ENCODE measurements at regions not wholly inside any gene's neighbourhood (a gene's known extent, or its start where the extent isn't known, plus 50 kb on each side); places are given as distances from the start of the nearest gene placed in this dataset.
A peak's percentile ranks its signal among the peaks of the same experiment; 100 is the strongest.
"Not testable (repeated sequence)": the region's sequence is repeated elsewhere in the genome, so short reads cannot be mapped to it uniquely, and the experiment has no call there.

GRCh38 chr5:166909040-166909439 lies 1382.4 kb upstream of the WWC1 start:
- H3K4me3 ChIP-seq, result no peak overlapping the region
- ATAC-seq (no peak), DNase-seq (no peak)
- H3K9me3 ChIP-seq, result no peaks in the 10 kb centered on the region
- no peak for TF ChIP-seq CTCF (IDR thresholded peaks at IDR 0.05)
- no peak overlapping the region for H3K27ac ChIP-seq
- no peaks in the 10 kb centered on the region for H3K27me3 ChIP-seq
- H3K36me3 ChIP-seq, result no peaks in the 10 kb centered on the region
- intact Hi-C loops (cut with DNase I), result no loop called here
- no peaks in the 10 kb centered on the region for H3K4me1 ChIP-seq

- Histone ChIP-seq H3K4me1 (no peaks in the 10 kb centered on the region), H3K36me3 (no peaks in the 10 kb centered on the region), H3K9me3 (no peaks in the 10 kb centered on the region), H3K27me3 (no peaks in the 10 kb centered on the region), H3K27ac (no peak overlapping the region), H3K4me3 (no peak overlapping the region)
- intact Hi-C loops (cut with DNase I), result no loop called here
- no peak for ATAC-seq
- DNase-seq, result no peak
- TF ChIP-seq CTCF (IDR thresholded peaks at IDR 0.05), result no peak
Measured at GRCh38 chr5:166909926-166910325, 1381.5 kb upstream of the WWC1 start.

- no peaks in the 10 kb centered on the region for H3K4me1 ChIP-seq
- intact Hi-C loops (cut with DNase I), result no loop called here
- H3K4me3 ChIP-seq, result no peak overlapping the region
- no peaks in the 10 kb centered on the region for H3K27me3 ChIP-seq
- no peak overlapping the region for H3K27ac ChIP-seq
- H3K36me3 ChIP-seq, result no peaks in the 10 kb centered on the region
- DNase-seq, result no peak
- TF ChIP-seq CTCF (IDR thresholded peaks at IDR 0.05), result no peak
- no peaks in the 10 kb centered on the region for H3K9me3 ChIP-seq
- no peak for ATAC-seq
Measured at GRCh38 chr5:166910995-166911394, 1380.5 kb upstream of the WWC1 start.

- no peak overlapping the region for H3K27ac ChIP-seq
- no peaks in the 10 kb centered on the region for H3K27me3 ChIP-seq
- no peaks in the 10 kb centered on the region for H3K9me3 ChIP-seq
- H3K4me1 ChIP-seq, result no peaks in the 10 kb centered on the region
- no peak overlapping the region for H3K4me3 ChIP-seq
- ATAC-seq (no peak), DNase-seq (no peak)
- TF ChIP-seq CTCF (IDR thresholded peaks at IDR 0.05), result no peak
- intact Hi-C loops (cut with DNase I), result no loop called here
- H3K36me3 ChIP-seq, result no peaks in the 10 kb centered on the region
Measured at GRCh38 chr5:166916021-166916420, 1375.4 kb upstream of the WWC1 start.

- ATAC-seq, result no peak
- Histone ChIP-seq H3K9me3 (no peaks in the 10 kb centered on the region), H3K36me3 (no peaks in the 10 kb centered on the region), H3K4me1 (no peaks in the 10 kb centered on the region), H3K27ac (no peak overlapping the region), H3K4me3 (no peak overlapping the region), H3K27me3 (no peaks in the 10 kb centered on the region)
- intact Hi-C loops (cut with DNase I), result no loop called here
- DNase-seq, result no peak
- TF ChIP-seq CTCF (IDR thresholded peaks at IDR 0.05), result no peak
Measured at GRCh38 chr5:166926138-166926537, 1365.3 kb upstream of the WWC1 start.

GRCh38 chr5:166926806-166927475 lies 1364.5 kb upstream of the WWC1 start:
- H3K4me3 ChIP-seq; H3K27ac ChIP-seq; H3K4me1 ChIP-seq; H3K27me3 ChIP-seq; intact Hi-C loops (cut with DNase I); H3K36me3 ChIP-seq; H3K9me3 ChIP-seq; DNase-seq: not testable (repeated sequence)
- peak; percentile 26 for ATAC-seq

Data from upper lobe of right lung (tissue), 1 donor.